Activated T-helper 1 cell treated with anti-CD3 and anti-CD28 coated beads, Interleukin-12 subunit alpha, Interleukin-12 subunit beta, Interleukin-2, Interleukin-4 antibody, amounts not matched to agents 30 ng/mL and 10 ng/mL and 1 ng/mL, durations not matched to agents 14 hours and 24 hours and 36 hours (primary cell): ENCODE measurements at regions not wholly inside any gene's neighbourhood (a gene's known extent, or its start where the extent isn't known, plus 50 kb on each side); places are given as distances from the start of the nearest gene placed in this dataset.

ENCODE experiments used
- DNase-seq: peaks from one replicate; pipeline ENCODE4 v3.0.0; 2021; ENCODE audit warnings: low spot score
- H3K27ac Mint-ChIP-seq: one replicate; pipeline ENCODE4 v1.8.0; 2021; ENCODE audit warnings: mild to moderate bottlenecking, mixed read lengths
- H3K27me3 Mint-ChIP-seq: one replicate; pipeline ENCODE4 v1.8.0; 2022; ENCODE audit warnings: mild to moderate bottlenecking, moderate library complexity, mixed read lengths; ENCODE audit not compliant: insufficient read depth
- H3K36me3 Mint-ChIP-seq: one replicate; pipeline ENCODE4 v1.8.0; 2021; ENCODE audit warnings: low read depth, mixed read lengths
- H3K4me1 Mint-ChIP-seq: one replicate; pipeline ENCODE4 v1.8.0; 2021; ENCODE audit warnings: low read depth, mixed read lengths
- H3K4me3 Mint-ChIP-seq: one replicate; pipeline ENCODE4 v1.8.0; 2021; ENCODE audit warnings: mild to moderate bottlenecking, moderate library complexity, mixed read lengths
- H3K9me3 Mint-ChIP-seq: one replicate; pipeline ENCODE4 v1.8.0; 2021; ENCODE audit warnings: mixed read lengths
- intact Hi-C: fragments of 100-400 bp; cut with micrococcal nuclease; formaldehyde crosslinking; loops from one replicate; pipeline ENCODE4 v1.15.1; 2024

- Mint-ChIP-seq H3K27me3 (no peaks in the 10 kb centered on the region), H3K9me3 (no peaks in the 10 kb centered on the region), H3K27ac (no peak overlapping the region), H3K4me1 (no peaks in the 10 kb centered on the region), H3K4me3 (no peak overlapping the region), H3K36me3 (no peaks in the 10 kb centered on the region)
- intact Hi-C loops, result no loop called here
- no peak for DNase-seq
These were observed 91.4 kb upstream of the SLC10A2 start for GRCh38 chr13:103157434-103158145.

GRCh38 chr13:103157016-103157415, 90.8 kb upstream of the SLC10A2 start:
- Mint-ChIP-seq H3K27ac (no peak overlapping the region), H3K4me3 (no peak overlapping the region), H3K27me3 (no peaks in the 10 kb centered on the region), H3K4me1 (no peaks in the 10 kb centered on the region), H3K36me3 (no peaks in the 10 kb centered on the region), H3K9me3 (no peaks in the 10 kb centered on the region)
- no peak for DNase-seq
- intact Hi-C loops, result no loop called here

- DNase-seq, result no peak
- intact Hi-C loops, result no loop called here
- Mint-ChIP-seq H3K27ac (no peak overlapping the region), H3K9me3 (no peaks in the 10 kb centered on the region), H3K36me3 (no peaks in the 10 kb centered on the region), H3K4me1 (no peaks in the 10 kb centered on the region), H3K27me3 (no peaks in the 10 kb centered on the region), H3K4me3 (no peak overlapping the region)
These were observed 90.3 kb upstream of the SLC10A2 start for GRCh38 chr13:103156346-103156998.

GRCh38 chr13:103153466-103153865, 87.2 kb upstream of the SLC10A2 start:
- no peaks in the 10 kb centered on the region for H3K27me3 Mint-ChIP-seq
- no peaks in the 10 kb centered on the region for H3K4me1 Mint-ChIP-seq
- intact Hi-C loops, result no loop called here
- no peaks in the 10 kb centered on the region for H3K36me3 Mint-ChIP-seq
- H3K27ac Mint-ChIP-seq, result no peak overlapping the region
- H3K4me3 Mint-ChIP-seq, result no peak overlapping the region
- no peak for DNase-seq
- H3K9me3 Mint-ChIP-seq, result no peaks in the 10 kb centered on the region

- Mint-ChIP-seq H3K9me3 (no peaks in the 10 kb centered on the region), H3K27me3 (peaks cover 2% of the 10 kb centered on the region), H3K36me3 (no peaks in the 10 kb centered on the region), H3K4me3 (no peak overlapping the region), H3K4me1 (no peaks in the 10 kb centered on the region), H3K27ac (no peak overlapping the region)
- intact Hi-C loops, result no loop called here
- DNase-seq, result no peak
These were observed 81.7 kb upstream of the SLC10A2 start for GRCh38 chr13:103147961-103148360.

- Mint-ChIP-seq H3K4me3 (no peak overlapping the region), H3K27me3 (peaks cover 2% of the 10 kb centered on the region), H3K4me1 (no peaks in the 10 kb centered on the region), H3K36me3 (no peaks in the 10 kb centered on the region), H3K27ac (no peak overlapping the region), H3K9me3 (no peaks in the 10 kb centered on the region)
- intact Hi-C loops, result no loop called here
- DNase-seq, result no peak
These were observed 79.2 kb upstream of the SLC10A2 start for GRCh38 chr13:103145442-103145841.

GRCh38 chr13:103143432-103143831, 77.2 kb upstream of the SLC10A2 start:
- Mint-ChIP-seq H3K9me3 (no peaks in the 10 kb centered on the region), H3K4me1 (no peaks in the 10 kb centered on the region), H3K27ac (no peak overlapping the region), H3K4me3 (no peak overlapping the region), H3K36me3 (no peaks in the 10 kb centered on the region), H3K27me3 (peaks cover 2% of the 10 kb centered on the region)
- intact Hi-C loops, result no loop called here
- DNase-seq, result no peak

GRCh38 chr13:103142151-103142550, 75.9 kb upstream of the SLC10A2 start:
- Mint-ChIP-seq H3K4me1 (no peaks in the 10 kb centered on the region), H3K9me3 (no peaks in the 10 kb centered on the region), H3K36me3 (no peaks in the 10 kb centered on the region), H3K27me3 (peaks cover 2% of the 10 kb centered on the region), H3K4me3 (no peak overlapping the region), H3K27ac (no peak overlapping the region)
- no peak for DNase-seq
- intact Hi-C loops, result no loop called here

- Mint-ChIP-seq H3K4me3 (no peak overlapping the region), H3K4me1 (no peaks in the 10 kb centered on the region), H3K9me3 (no peaks in the 10 kb centered on the region), H3K36me3 (no peaks in the 10 kb centered on the region), H3K27me3 (peaks cover 2% of the 10 kb centered on the region), H3K27ac (no peak overlapping the region)
- intact Hi-C loops, result no loop called here
- DNase-seq, result no peak
These were observed 73.9 kb upstream of the SLC10A2 start for GRCh38 chr13:103140001-103140671.

- intact Hi-C loops, result no loop called here
- Mint-ChIP-seq H3K36me3 (no peaks in the 10 kb centered on the region), H3K27ac (no peak overlapping the region), H3K9me3 (no peaks in the 10 kb centered on the region), H3K27me3 (no peaks in the 10 kb centered on the region), H3K4me1 (no peaks in the 10 kb centered on the region), H3K4me3 (no peak overlapping the region)
- DNase-seq, result no peak
These were observed 68.1 kb upstream of the SLC10A2 start for GRCh38 chr13:103134271-103134670.

- no peak overlapping the region for H3K27ac Mint-ChIP-seq
- H3K4me3 Mint-ChIP-seq, result no peak overlapping the region
- intact Hi-C loops, result no loop called here
These were observed 67.3 kb upstream of the SLC10A2 start for GRCh38 chr13:103133556-103133955.

GRCh38 chr13:103130681-103131210, 64.5 kb upstream of the SLC10A2 start:
- intact Hi-C loops, result no loop called here
- no peak for DNase-seq
- Mint-ChIP-seq H3K36me3 (no peaks in the 10 kb centered on the region), H3K9me3 (no peaks in the 10 kb centered on the region), H3K4me1 (no peaks in the 10 kb centered on the region), H3K27ac (no peak overlapping the region), H3K4me3 (no peak overlapping the region), H3K27me3 (peaks cover 2% of the 10 kb centered on the region)

More at GRCh38 chr13:103133556-103133955, 67.3 kb upstream of the SLC10A2 start:
- Mint-ChIP-seq H3K4me1 (no peaks in the 10 kb centered on the region), H3K9me3 (no peaks in the 10 kb centered on the region), H3K36me3 (no peaks in the 10 kb centered on the region), H3K27me3 (no peaks in the 10 kb centered on the region)
- no peak for DNase-seq

- peaks cover 2% of the 10 kb centered on the region for H3K27me3 Mint-ChIP-seq
- H3K36me3 Mint-ChIP-seq, result no peaks in the 10 kb centered on the region
- H3K27ac Mint-ChIP-seq, result no peak overlapping the region
- intact Hi-C loops, result no loop called here
- no peak for DNase-seq
- no peak overlapping the region for H3K4me3 Mint-ChIP-seq
- no peaks in the 10 kb centered on the region for H3K9me3 Mint-ChIP-seq
- H3K4me1 Mint-ChIP-seq, result no peaks in the 10 kb centered on the region
These were observed 63.9 kb upstream of the SLC10A2 start for GRCh38 chr13:103130146-103130545.
